GM23248 (cell line): ENCODE measurements at regions not wholly inside any gene's neighbourhood (a gene's known extent, or its start where the extent isn't known, plus 50 kb on each side); places are given as distances from the start of the nearest gene placed in this dataset.

Experiments
- DNase-seq: peaks from one replicate; pipeline ENCODE4 v3.0.0-alpha.2; 2015
- H2AFZ ChIP-seq: fragments of 200-600 bp; sonication (generic); 2 replicates; pipeline ENCODE4 v1.6.1; 2016; ENCODE audit warnings: antibody characterized with exemption
- H3F3A ChIP-seq: fragments of 200-600 bp; sonication (generic); 2 replicates; pipeline ENCODE4 v1.6.1; 2016; ENCODE audit warnings: mild to moderate bottlenecking, antibody characterized with exemption, mixed run types; ENCODE audit not compliant: insufficient read depth
- H3K27ac ChIP-seq: fragments of 200-600 bp; sonication (generic); 2 replicates; pipeline ENCODE4 v1.5.1; 2016; ENCODE audit warnings: mild to moderate bottlenecking
- H3K27me3 ChIP-seq: fragments of 200-600 bp; sonication (generic); replicated peaks from 2 replicates; pipeline ENCODE4 v1.6.1; 2016; ENCODE audit warnings: mild to moderate bottlenecking; ENCODE audit not compliant: insufficient read depth
- H3K36me3 ChIP-seq: fragments of 200-600 bp; sonication (generic); 2 replicates; pipeline ENCODE4 v1.6.1; 2016; ENCODE audit warnings: low read depth, mild to moderate bottlenecking
- H3K4me1 ChIP-seq: fragments of 200-600 bp; sonication (generic); 2 replicates; pipeline ENCODE4 v1.6.1; 2016; ENCODE audit warnings: mild to moderate bottlenecking; ENCODE audit not compliant: insufficient read depth
- H3K4me2 ChIP-seq: fragments of 200-600 bp; sonication (generic); one replicate; pipeline ENCODE4 v1.6.1; 2016; ENCODE audit warnings: mild to moderate bottlenecking; ENCODE audit not compliant: unreplicated experiment
- H3K4me3 ChIP-seq: fragments of 200-600 bp; sonication (generic); 2 replicates; pipeline ENCODE4 v1.5.1; 2016; ENCODE audit warnings: mild to moderate bottlenecking
- H3K79me2 ChIP-seq: fragments of 200-600 bp; sonication (generic); 2 replicates; pipeline ENCODE4 v1.6.1; 2016; ENCODE audit warnings: mild to moderate bottlenecking; ENCODE audit not compliant: insufficient read depth
- H3K9ac ChIP-seq: fragments of 200-600 bp; sonication (generic); 2 replicates; pipeline ENCODE4 v1.6.1; 2016; ENCODE audit warnings: mild to moderate bottlenecking
- H3K9me2 ChIP-seq: fragments of 200-600 bp; sonication (generic); 2 replicates; pipeline ENCODE4 v1.6.1; 2016; ENCODE audit warnings: mixed run types, mild to moderate bottlenecking, moderate library complexity; ENCODE audit not compliant: insufficient read depth
- H3K9me3 ChIP-seq: fragments of 200-600 bp; sonication (generic); one replicate; pipeline ENCODE4 v1.6.1; 2017; ENCODE audit warnings: low read depth
- H4K20me1 ChIP-seq: fragments of 200-600 bp; sonication (generic); 2 replicates; pipeline ENCODE4 v1.6.0; 2016; ENCODE audit not compliant: insufficient read depth
- EZH2 ChIP-seq: fragments of 200-600 bp; sonication (generic); IDR thresholded peaks from 2 replicates; pipeline ENCODE4 v1.6.1; 2018; ENCODE audit warnings: antibody characterized with exemption, mild to moderate bottlenecking; ENCODE audit not compliant: insufficient read depth, poor library complexity, severe bottlenecking
- EZH2phosphoT487 ChIP-seq: fragments of 200-600 bp; sonication (generic); IDR thresholded peaks from 2 replicates; pipeline ENCODE4 v1.6.1; 2018; ENCODE audit warnings: antibody characterized with exemption, moderate library complexity, mild to moderate bottlenecking, low read depth; ENCODE audit not compliant: insufficient read depth
- WGBS, 2 experiments: methylation state at CpG; one replicate each; pipeline ENCODE4 v1.1.6; 2015 to 2017; ENCODE audit warnings: low lambda C conversion rate in 2 of 2, low coverage in 1 of 2; ENCODE audit errors: missing lambda C conversion rate in 2 of 2; 5-methylcytosine and 5-hydroxymethylcytosine counted together
- in situ Hi-C: fragments of 300-500 bp; cut with MboI; formaldehyde crosslinking; loops from 2 replicates; pipeline ENCODE4 v1.15.0; 2020

DNA sequence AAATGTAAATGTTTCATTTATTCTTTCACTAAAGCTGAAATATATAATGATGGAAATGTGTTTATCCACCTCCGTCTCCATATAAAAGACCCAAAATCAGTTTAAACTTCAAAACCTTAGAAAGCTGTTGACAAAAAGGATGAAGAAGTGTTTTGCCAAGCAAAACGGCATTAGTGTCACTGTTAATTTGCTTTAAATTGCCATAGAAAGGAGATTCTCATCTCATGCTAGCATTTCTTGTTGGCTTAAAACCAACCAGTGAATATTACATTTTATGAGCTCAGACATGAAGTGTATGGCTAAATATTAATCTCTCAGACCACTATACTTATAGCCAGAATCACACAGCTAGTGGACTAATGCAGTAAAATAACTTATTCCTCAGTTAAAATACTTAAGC lies 398.8 kb downstream of the KIF2B start:
- H3F3A ChIP-seq: no peaks in the 10 kb centered on the region
- 15 to 16% methylated on average over 2 of the region's 2 CpGs for WGBS, 2 experiments
- no peaks in the 10 kb centered on the region for H3K4me1 ChIP-seq
- H4K20me1 ChIP-seq: no peaks in the 10 kb centered on the region
- no peak overlapping the region for H3K27ac ChIP-seq
- H3K9me2 ChIP-seq: no peaks in the 10 kb centered on the region
- H3K9ac ChIP-seq: no peak overlapping the region
- no peaks in the 10 kb centered on the region for H3K27me3 ChIP-seq
- H3K9me3 ChIP-seq: no peaks in the 10 kb centered on the region
- no peaks in the 10 kb centered on the region for H3K79me2 ChIP-seq
- in situ Hi-C loops: no loop called here
- H3K36me3 ChIP-seq: no peaks in the 10 kb centered on the region
- no peak for DNase-seq
- H3K4me3 ChIP-seq: no peak overlapping the region
- no peak overlapping the region for H3K4me2 ChIP-seq
- TF ChIP-seq EZH2phosphoT487 (no peak), EZH2 (no peak)
- H2AFZ ChIP-seq: no peak overlapping the region

DNA sequence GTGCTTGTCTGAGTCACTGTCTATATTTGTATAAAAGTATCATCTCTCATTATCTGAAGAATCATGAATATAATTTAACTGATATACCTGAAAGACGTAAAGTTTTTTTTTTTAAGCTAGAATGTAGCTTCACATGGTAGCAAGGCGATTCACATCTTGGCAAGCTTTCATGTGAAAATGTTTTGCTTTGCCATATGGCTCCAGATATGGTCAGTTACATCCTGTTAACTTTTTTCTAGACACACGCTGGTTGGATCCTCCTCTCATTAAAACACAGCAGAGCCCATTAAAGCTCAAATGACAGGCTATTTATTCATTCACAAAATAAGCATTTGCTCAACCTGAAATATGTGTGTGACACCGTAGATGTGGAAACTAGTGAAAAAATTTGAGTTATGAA lies 412.8 kb downstream of the KIF2B start:
- DNase-seq: no peak
- Histone ChIP-seq H3K27me3 (no peaks in the 10 kb centered on the region), H3K9me3 (no peaks in the 10 kb centered on the region), H3F3A (no peaks in the 10 kb centered on the region), H3K27ac (no peak overlapping the region), H3K79me2 (no peaks in the 10 kb centered on the region), H4K20me1 (no peaks in the 10 kb centered on the region), H3K4me1 (no peaks in the 10 kb centered on the region), H3K9me2 (no peaks in the 10 kb centered on the region), H2AFZ (no peak overlapping the region), H3K4me2 (no peak overlapping the region), H3K9ac (no peak overlapping the region), H3K4me3 (no peak overlapping the region), H3K36me3 (no peaks in the 10 kb centered on the region)
- 9 to 11% methylated on average over 4 of the region's 4 CpGs for WGBS, 2 experiments
- in situ Hi-C loops: no loop called here
- TF ChIP-seq EZH2 (no peak), EZH2phosphoT487 (no peak)

GRCh38 chr17:54237911-54238515 lies 415.3 kb downstream of the KIF2B start:
- no peak overlapping the region for H3K9ac ChIP-seq
- no peaks in the 10 kb centered on the region for H3K9me2 ChIP-seq
- H3K27ac ChIP-seq: no peak overlapping the region
- H3K4me1 ChIP-seq: no peaks in the 10 kb centered on the region
- 2% methylated on average over 5 of the region's 5 CpGs for WGBS, 2 experiments
- TF ChIP-seq EZH2phosphoT487: no peak
- no peak for TF ChIP-seq EZH2
- no peaks in the 10 kb centered on the region for H3K9me3 ChIP-seq
- no peaks in the 10 kb centered on the region for H4K20me1 ChIP-seq
- H3K4me3 ChIP-seq: no peak overlapping the region
- no peak overlapping the region for H3K4me2 ChIP-seq
- DNase-seq: no peak
- H3F3A ChIP-seq: no peaks in the 10 kb centered on the region
- H3K36me3 ChIP-seq: no peaks in the 10 kb centered on the region
- H3K79me2 ChIP-seq: no peaks in the 10 kb centered on the region
- H3K27me3 ChIP-seq: no peaks in the 10 kb centered on the region
- H2AFZ ChIP-seq: no peak overlapping the region
- in situ Hi-C loops: no loop called here

GRCh38 chr17:54239291-54239690 lies 416.6 kb downstream of the KIF2B start:
- no peaks in the 10 kb centered on the region for H4K20me1 ChIP-seq
- H3K27ac ChIP-seq: no peak overlapping the region
- H2AFZ ChIP-seq: no peak overlapping the region
- H3K9me2 ChIP-seq: no peaks in the 10 kb centered on the region
- in situ Hi-C loops: no loop called here
- no peak overlapping the region for H3K9ac ChIP-seq
- H3K4me2 ChIP-seq: no peak overlapping the region
- no peaks in the 10 kb centered on the region for H3K79me2 ChIP-seq
- H3K4me1 ChIP-seq: no peaks in the 10 kb centered on the region
- H3K27me3 ChIP-seq: no peaks in the 10 kb centered on the region
- H3K4me3 ChIP-seq: no peak overlapping the region
- H3K9me3 ChIP-seq: no peaks in the 10 kb centered on the region
- H3F3A ChIP-seq: no peaks in the 10 kb centered on the region
- no peak for DNase-seq
- TF ChIP-seq EZH2phosphoT487 (no peak), EZH2 (no peak)
- H3K36me3 ChIP-seq: no peaks in the 10 kb centered on the region

- no peaks in the 10 kb centered on the region for H4K20me1 ChIP-seq
- in situ Hi-C loops: no loop called here
- no peaks in the 10 kb centered on the region for H3K36me3 ChIP-seq
- TF ChIP-seq EZH2 (no peak), EZH2phosphoT487 (no peak)
- no peak overlapping the region for H3K4me2 ChIP-seq
- no peak overlapping the region for H3K4me3 ChIP-seq
- no peaks in the 10 kb centered on the region for H3K79me2 ChIP-seq
- H2AFZ ChIP-seq: no peak overlapping the region
- 34 to 42% methylated on average over 3 of the region's 3 CpGs for WGBS, 2 experiments
- H3K9me2 ChIP-seq: no peaks in the 10 kb centered on the region
- no peaks in the 10 kb centered on the region for H3F3A ChIP-seq
- no peak overlapping the region for H3K27ac ChIP-seq
- no peaks in the 10 kb centered on the region for H3K4me1 ChIP-seq
- DNase-seq: no peak
- no peaks in the 10 kb centered on the region for H3K27me3 ChIP-seq
- H3K9me3 ChIP-seq: no peaks in the 10 kb centered on the region
- H3K9ac ChIP-seq: no peak overlapping the region
Observed at GRCh38 chr17:54255696-54256095, 433.0 kb downstream of the KIF2B start.
